Fibroblast of lung (primary cell): ENCODE measurements at regions not wholly inside any gene's neighbourhood (a gene's known extent, or its start where the extent isn't known, plus 50 kb on each side); places are given as distances from the start of the nearest gene placed in this dataset.

Experiments
- CTCF ChIP-seq, 2 donors: IDR thresholded peaks in 1 of 2; conservative IDR thresholded peaks in 1 of 2; 1 replicate in 1 of 2; 2 replicates in 1 of 2; pipeline ENCODE4 v1.5.1; 2011 to 2012; ENCODE audit warnings: low read length in 2 of 2, control low read depth in 1 of 2, inconsistent platforms in 1 of 2, low read depth in 1 of 2, mild to moderate bottlenecking in 1 of 2
- EZH2 ChIP-seq: IDR thresholded peaks from 2 replicates; pipeline ENCODE4 v1.5.1; 2012; ENCODE audit warnings: low read length, control low read depth, mild to moderate bottlenecking; ENCODE audit errors: missing control alignments

GRCh38 chr3:148128136-148128535 lies 569.6 kb upstream of the AGTR1 start:
- no peak for TF ChIP-seq CTCF (conservative IDR thresholded peaks at IDR 0.05 in 1 of 2, IDR thresholded peaks at IDR 0.05 in 1 of 2; ENCODE audit: low read depth in 1 of 2, low read length in 2 of 2)
- TF ChIP-seq EZH2 = no peak
